ENCODE measurements at regions not wholly inside any gene's neighbourhood (a gene's known extent, or its start where the extent isn't known, plus 50 kb on each side); places are given as distances from the start of the nearest gene placed in this dataset.

DNA sequence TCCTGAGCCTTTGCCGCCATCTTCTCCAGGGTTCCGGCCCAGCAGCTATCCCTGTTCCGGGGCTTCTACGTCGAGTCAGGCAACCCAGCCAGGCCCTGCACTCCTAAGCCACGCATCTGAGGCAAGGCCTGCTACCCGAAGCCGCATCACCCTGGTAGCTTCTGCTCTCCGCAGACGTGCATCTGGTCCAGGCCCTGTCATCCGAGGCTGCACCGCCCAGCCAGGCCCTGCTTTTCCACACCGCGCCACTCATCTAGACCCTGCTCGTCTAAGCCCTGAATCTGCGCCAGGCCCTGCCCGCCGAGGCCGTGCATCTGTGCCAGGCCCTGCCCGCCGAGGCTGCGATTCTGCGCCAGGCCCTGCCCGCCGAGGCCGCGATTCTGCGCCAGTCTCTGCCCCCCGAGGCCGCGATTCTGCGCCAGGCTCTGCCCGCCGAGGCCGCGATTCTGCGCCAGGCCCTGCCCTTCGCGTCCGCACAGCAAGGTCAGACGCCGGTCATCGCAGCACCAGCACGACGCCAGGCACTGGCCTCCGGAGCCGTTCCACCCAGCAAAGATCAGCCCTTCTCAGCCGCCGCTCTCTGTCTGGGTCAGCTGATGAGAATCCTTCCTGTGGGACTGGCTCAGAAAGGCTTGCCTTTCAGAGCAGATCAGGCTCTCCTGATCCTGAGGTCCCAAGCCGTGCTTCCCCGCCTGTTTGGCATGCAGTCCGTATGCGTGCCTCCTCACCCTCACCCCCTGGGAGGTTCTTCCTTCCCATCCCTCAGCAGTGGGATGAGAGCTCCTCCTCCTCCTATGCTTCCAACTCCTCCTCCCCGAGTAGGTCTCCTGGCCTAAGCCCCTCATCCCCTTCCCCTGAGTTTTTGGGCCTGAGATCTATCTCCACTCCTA, 75.1 kb downstream of the NUDT10 start:
- no peaks in the 10 kb centered on the region for H3K4me1 ChIP-seq
- intact Hi-C loops (cut with DNase I), result no loop called here
- no peaks in the 10 kb centered on the region for H3K36me3 ChIP-seq
- H3K4me3 ChIP-seq, result no peak overlapping the region
- no peaks in the 10 kb centered on the region for H3K27me3 ChIP-seq
- TF ChIP-seq EP300 (IDR thresholded peaks at IDR 0.05), result no peak
- TF ChIP-seq POLR2AphosphoS5 (IDR thresholded peaks at IDR 0.05), result no peak
- no peak for TF ChIP-seq POLR2A (IDR thresholded peaks at IDR 0.05; ENCODE audit: low read depth)
- TF ChIP-seq, protein P1, sequence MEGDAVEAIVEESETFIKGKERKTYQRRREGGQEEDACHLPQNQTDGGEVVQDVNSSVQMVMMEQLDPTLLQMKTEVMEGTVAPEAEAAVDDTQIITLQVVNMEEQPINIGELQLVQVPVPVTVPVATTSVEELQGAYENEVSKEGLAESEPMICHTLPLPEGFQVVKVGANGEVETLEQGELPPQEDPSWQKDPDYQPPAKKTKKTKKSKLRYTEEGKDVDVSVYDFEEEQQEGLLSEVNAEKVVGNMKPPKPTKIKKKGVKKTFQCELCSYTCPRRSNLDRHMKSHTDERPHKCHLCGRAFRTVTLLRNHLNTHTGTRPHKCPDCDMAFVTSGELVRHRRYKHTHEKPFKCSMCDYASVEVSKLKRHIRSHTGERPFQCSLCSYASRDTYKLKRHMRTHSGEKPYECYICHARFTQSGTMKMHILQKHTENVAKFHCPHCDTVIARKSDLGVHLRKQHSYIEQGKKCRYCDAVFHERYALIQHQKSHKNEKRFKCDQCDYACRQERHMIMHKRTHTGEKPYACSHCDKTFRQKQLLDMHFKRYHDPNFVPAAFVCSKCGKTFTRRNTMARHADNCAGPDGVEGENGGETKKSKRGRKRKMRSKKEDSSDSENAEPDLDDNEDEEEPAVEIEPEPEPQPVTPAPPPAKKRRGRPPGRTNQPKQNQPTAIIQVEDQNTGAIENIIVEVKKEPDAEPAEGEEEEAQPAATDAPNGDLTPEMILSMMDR (IDR thresholded peaks at IDR 0.05), result no peak
- WGBS, result 90% methylated on average over 49 of the region's 54 CpGs
- H3K27ac ChIP-seq (replicated peaks in 1 of 4), result no peak overlapping the region
- no peak for DNase-seq (ENCODE audit: extremely low spot score)
- no peaks in the 10 kb centered on the region for H3K9me3 ChIP-seq

DNA sequence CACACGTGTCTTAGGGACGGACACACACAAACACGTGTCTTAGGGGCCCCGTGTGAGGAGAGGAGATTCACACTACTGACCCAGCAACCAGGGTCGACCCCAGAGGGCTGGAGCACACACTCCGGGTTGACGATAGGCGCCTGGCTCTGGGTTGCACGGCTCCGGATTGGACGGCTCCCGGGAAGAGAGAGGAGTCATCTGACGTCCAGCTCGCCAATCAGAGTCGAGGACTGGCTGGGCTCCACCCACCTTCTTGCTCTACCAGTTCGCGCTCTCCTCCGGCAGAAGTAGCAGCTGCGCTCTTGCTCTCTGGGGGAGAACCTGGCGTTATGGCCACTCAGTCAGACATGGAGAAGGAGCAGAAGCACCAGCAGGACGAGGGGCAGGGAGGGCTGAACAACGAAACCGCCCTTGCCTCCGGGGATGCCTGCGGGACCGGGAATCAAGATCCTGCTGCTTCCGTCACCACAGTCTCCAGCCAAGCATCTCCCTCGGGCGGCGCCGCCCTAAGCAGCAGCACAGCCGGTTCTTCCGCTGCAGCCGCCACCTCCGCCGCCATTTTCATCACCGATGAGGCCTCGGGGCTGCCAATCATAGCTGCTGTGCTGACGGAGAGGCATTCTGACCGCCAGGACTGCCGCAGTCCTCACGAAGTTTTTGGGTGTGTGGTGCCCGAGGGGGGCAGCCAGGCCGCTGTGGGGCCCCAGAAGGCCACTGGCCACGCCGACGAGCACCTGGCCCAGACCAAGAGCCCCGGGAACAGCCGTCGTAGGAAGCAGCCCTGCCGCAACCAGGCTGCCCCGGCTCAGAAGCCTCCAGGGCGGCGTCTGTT, 74.3 kb downstream of the NUDT10 start:
- Histone ChIP-seq H3K4me1 (no peaks in the 10 kb centered on the region), H3K27ac (replicated peaks in 1 of 4) (no peak overlapping the region), H3K9me3 (no peaks in the 10 kb centered on the region), H3K27me3 (no peaks in the 10 kb centered on the region), H3K4me3 (no peak overlapping the region), H3K36me3 (no peaks in the 10 kb centered on the region)
- 86% methylated on average over 36 of the region's 54 CpGs for WGBS
- no peak for DNase-seq (ENCODE audit: extremely low spot score)
- TF ChIP-seq POLR2A (IDR thresholded peaks at IDR 0.05; ENCODE audit: low read depth) (no peak), POLR2AphosphoS5 (IDR thresholded peaks at IDR 0.05) (no peak), EP300 (IDR thresholded peaks at IDR 0.05) (no peak)
- TF ChIP-seq, protein P1 (IDR thresholded peaks at IDR 0.05), result no peak
- intact Hi-C loops (cut with DNase I), result no loop called here

DNA sequence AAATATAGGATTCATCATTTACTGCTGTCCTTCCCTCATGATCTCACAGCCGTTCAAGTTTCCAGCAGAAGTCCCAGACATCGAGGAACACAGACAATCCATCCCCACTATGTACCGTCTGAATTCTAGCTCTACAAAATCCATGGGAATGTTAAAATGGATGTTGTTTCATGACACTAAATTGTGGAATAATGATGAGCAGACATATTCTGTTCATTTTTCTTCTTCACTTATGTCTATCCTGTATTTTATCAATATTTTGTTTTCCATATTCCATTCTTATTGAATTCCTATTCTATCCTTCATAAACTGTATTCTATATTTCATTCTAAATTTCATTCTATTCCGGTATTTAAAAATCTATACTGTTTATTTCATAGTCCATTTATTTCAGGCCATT, 71.8 kb downstream of the NUDT10 start:
- Histone ChIP-seq H3K27ac (replicated peaks in 1 of 4) (no peak overlapping the region), H3K36me3 (no peaks in the 10 kb centered on the region), H3K9me3 (no peaks in the 10 kb centered on the region), H3K4me3 (no peak overlapping the region), H3K4me1 (no peaks in the 10 kb centered on the region), H3K27me3 (no peaks in the 10 kb centered on the region)
- TF ChIP-seq POLR2A (IDR thresholded peaks at IDR 0.05; ENCODE audit: low read depth) (no peak), EP300 (IDR thresholded peaks at IDR 0.05) (no peak), POLR2AphosphoS5 (IDR thresholded peaks at IDR 0.05) (no peak)
- TF ChIP-seq, protein P1 (IDR thresholded peaks at IDR 0.05), result no peak
- WGBS, result 89% methylated on average over 4 of the region's 4 CpGs
- intact Hi-C loops (cut with DNase I), result no loop called here
- no peak for DNase-seq (ENCODE audit: extremely low spot score)

DNA sequence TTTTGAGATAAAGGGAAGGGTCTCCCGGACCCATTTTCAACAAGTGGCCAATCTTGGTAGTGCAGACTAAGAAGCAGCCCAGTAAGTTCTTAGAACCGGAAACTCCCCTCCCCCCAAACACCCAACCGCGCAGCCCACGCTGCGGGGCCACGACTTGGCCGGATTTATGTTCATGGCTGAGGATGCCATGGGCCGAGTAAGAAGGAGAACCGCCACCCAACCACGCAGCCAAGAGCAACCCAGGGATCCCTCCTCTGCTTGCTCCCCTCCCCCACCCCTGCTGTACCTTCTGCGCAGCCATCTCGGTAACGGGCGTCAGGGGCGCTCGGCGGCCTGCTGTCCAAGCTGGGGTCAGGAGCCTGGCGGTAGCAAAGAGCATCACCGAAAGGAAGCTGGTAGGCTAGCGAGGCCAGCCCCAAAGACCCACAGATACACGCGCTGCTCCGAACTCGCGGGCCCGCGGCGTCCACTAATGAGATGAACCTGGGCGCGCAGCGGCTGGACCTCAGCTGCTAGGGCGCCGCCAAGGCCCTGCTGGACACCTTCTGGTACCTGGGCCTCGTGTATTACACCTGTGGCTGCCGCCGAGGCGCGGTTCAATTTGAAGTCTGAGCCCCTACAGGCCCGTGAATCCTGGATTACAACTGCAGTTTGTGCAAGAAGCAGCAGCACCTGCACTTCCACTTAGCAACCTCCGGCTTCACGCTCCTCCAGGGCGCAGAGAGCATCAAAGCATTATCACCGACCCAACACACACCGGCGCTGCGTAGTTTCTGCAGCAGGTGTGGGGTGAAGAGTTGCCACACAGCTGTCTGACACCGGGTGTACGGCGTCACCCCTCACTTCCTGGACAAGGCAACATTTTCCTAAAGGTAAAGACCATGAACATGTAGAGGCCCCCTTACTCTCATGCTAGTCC, 63.4 kb downstream of the NUDT10 start:
- Histone ChIP-seq H3K4me1 (peaks cover 0 to 14% (median 0%) of the 10 kb centered on the region in 4 donors), H3K27me3 (peaks cover 0 to 6% (median 0%) of the 10 kb centered on the region in 4 donors), H3K27ac (replicated peaks in 1 of 4) (peak overlapping the region in 3 of 4 donors; percentile 58 to 65 (median 62)), H3K36me3 (no peaks in the 10 kb centered on the region), H3K4me3 (peak overlapping the region; percentile 57 to 65 (median 58)), H3K9me3 (no peaks in the 10 kb centered on the region)
- no peak for DNase-seq (ENCODE audit: extremely low spot score)
- TF ChIP-seq POLR2A (IDR thresholded peaks at IDR 0.05; ENCODE audit: low read depth) (no peak), POLR2AphosphoS5 (IDR thresholded peaks at IDR 0.05) (no peak), EP300 (IDR thresholded peaks at IDR 0.05) (no peak)
- TF ChIP-seq, protein P1 (IDR thresholded peaks at IDR 0.05), result peak in 2 of 3 experiments; percentile 20 to 42
- WGBS, result 32% methylated on average over 25 of the region's 50 CpGs
- intact Hi-C loops (cut with DNase I), result no loop called here
